OCI-LY1 (cell line): ENCODE measurements at regions not wholly inside any gene's neighbourhood (a gene's known extent, or its start where the extent isn't known, plus 50 kb on each side); places are given as distances from the start of the nearest gene placed in this dataset.

Experiments
- H2AFZ ChIP-seq: fragments of 200-600 bp; sonication (generic), shearing (Covaris generic); 2 replicates; pipeline ENCODE4 v1.6.0; 2014; ENCODE audit warnings: antibody characterized with exemption, mild to moderate bottlenecking, low read length
- H3F3A ChIP-seq: fragments of 200-600 bp; sonication (generic), shearing (Covaris generic); 2 replicates; pipeline ENCODE4 v1.6.0; 2014; ENCODE audit warnings: mild to moderate bottlenecking, antibody characterized with exemption, low read length, moderate library complexity; ENCODE audit not compliant: insufficient read depth
- H3K27ac ChIP-seq: fragments of 200-600 bp; sonication (generic); 2 replicates; pipeline ENCODE4 v1.5.1; 2014; ENCODE audit warnings: low read length, mixed run types, mild to moderate bottlenecking, low read depth; ENCODE audit not compliant: poor library complexity, severe bottlenecking
- H3K27me3 ChIP-seq: fragments of 200-600 bp; sonication (generic); 2 replicates; pipeline ENCODE4 v1.6.0; 2014; ENCODE audit warnings: antibody characterized with exemption, mild to moderate bottlenecking, low read length, moderate library complexity; ENCODE audit not compliant: insufficient read depth
- H3K36me3 ChIP-seq: fragments of 200-600 bp; sonication (generic); 2 replicates; pipeline ENCODE4 v1.6.1; 2014; ENCODE audit warnings: mild to moderate bottlenecking, antibody characterized with exemption, low read length, moderate library complexity, mixed read lengths; ENCODE audit not compliant: insufficient read depth
- H3K4me1 ChIP-seq: fragments of 200-600 bp; sonication (generic); 2 replicates; pipeline ENCODE4 v1.5.1; 2014; ENCODE audit warnings: mild to moderate bottlenecking, low read length, moderate library complexity; ENCODE audit not compliant: insufficient read depth, severe bottlenecking
- H3K4me2 ChIP-seq: fragments of 200-600 bp; sonication (generic), shearing (Covaris generic); 2 replicates; pipeline ENCODE4 v1.6.1; 2014; ENCODE audit warnings: low read length
- H3K4me3 ChIP-seq: fragments of 200-600 bp; sonication (generic); 2 replicates; pipeline ENCODE4 v1.5.1; 2014; ENCODE audit warnings: low read length, low read depth, mild to moderate bottlenecking, mixed read lengths; ENCODE audit not compliant: poor library complexity, severe bottlenecking
- H3K79me2 ChIP-seq: fragments of 200-600 bp; shearing (Covaris generic); 2 replicates; pipeline ENCODE4 v1.6.1; 2016; ENCODE audit warnings: mixed run types, low read length, mixed read lengths; ENCODE audit not compliant: insufficient read depth
- H3K9ac ChIP-seq: fragments of 200-600 bp; sonication (generic), shearing (Covaris generic); 2 replicates; pipeline ENCODE4 v1.6.1; 2014; ENCODE audit warnings: mild to moderate bottlenecking, low read length, mixed read lengths
- H3K9me2 ChIP-seq: fragments of 200-600 bp; sonication (generic), shearing (Covaris generic); 2 replicates; pipeline ENCODE4 v1.6.1; 2014; ENCODE audit warnings: low read depth, mild to moderate bottlenecking, low read length, mixed read lengths
- H3K9me3 ChIP-seq: fragments of 200-600 bp; shearing (Covaris generic); 2 replicates; pipeline ENCODE4 v1.6.1; 2014; ENCODE audit warnings: low read length, mixed read lengths
- H4K20me1 ChIP-seq: fragments of 200-600 bp; sonication (generic), shearing (Covaris generic); 2 replicates; pipeline ENCODE4 v1.6.0; 2016; ENCODE audit warnings: mild to moderate bottlenecking, low read length; ENCODE audit not compliant: insufficient read depth
- CTCF ChIP-seq: fragments of 200-600 bp; sonication (generic), shearing (Covaris generic); IDR thresholded peaks from 2 replicates; pipeline ENCODE4 v1.5.1; 2017; ENCODE audit warnings: mild to moderate bottlenecking, antibody characterized with exemption, low read length, moderate library complexity, mixed read lengths
- EZH2 ChIP-seq: fragments of 200-600 bp; sonication (generic), shearing (Covaris generic); IDR thresholded peaks from 2 replicates; pipeline ENCODE4 v1.8.0; 2017; ENCODE audit warnings: borderline replicate concordance, mixed run types, mild to moderate bottlenecking, antibody characterized with exemption, low read length, moderate library complexity, mixed read lengths

DNA sequence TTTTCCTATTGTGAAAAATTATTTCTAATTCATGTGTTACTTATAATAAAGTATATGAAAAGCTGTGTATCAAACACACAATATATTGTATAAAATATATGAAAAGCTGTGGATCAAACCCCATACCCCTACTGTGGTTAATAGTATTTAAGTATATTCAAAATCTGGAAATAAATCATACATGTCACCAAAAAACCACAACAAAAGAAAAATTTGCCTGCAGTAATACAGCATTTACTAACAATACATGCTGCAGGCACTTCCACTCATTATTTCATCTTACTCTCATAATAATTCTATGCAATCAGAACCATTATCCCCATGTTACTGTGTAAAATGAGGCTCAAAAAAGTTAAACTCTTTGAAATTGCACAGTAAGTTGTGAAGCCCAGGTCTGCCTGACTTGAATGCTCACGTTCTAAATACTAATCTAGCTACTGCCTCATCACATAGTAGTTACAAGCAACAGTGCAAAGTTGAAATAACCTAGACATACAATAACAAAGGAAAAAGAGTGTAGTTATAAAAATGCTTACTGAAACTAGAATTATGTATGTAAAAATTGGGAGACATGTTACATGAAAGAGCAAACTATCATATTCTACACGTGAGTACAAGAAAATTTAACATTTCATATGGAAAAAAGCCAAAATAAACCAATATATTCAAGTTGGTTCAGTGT, 61.7 kb downstream of the FAM217A start:
- Histone ChIP-seq H4K20me1 (no peaks in the 10 kb centered on the region), H3K27ac (peak overlapping the region; percentile 96), H3K9me2 (no peaks in the 10 kb centered on the region), H2AFZ (no peak overlapping the region), H3K9ac (peak overlapping the region; percentile 76), H3K9me3 (peaks cover 2% of the 10 kb centered on the region; the same call in 1 of the 2 replicates), H3K4me2 (peak overlapping the region; percentile 96), H3K79me2 (peaks cover 62% of the 10 kb centered on the region), H3K27me3 (no peaks in the 10 kb centered on the region), H3K4me1 (peaks cover 35% of the 10 kb centered on the region), H3K36me3 (peaks cover 34% of the 10 kb centered on the region), H3K4me3 (peak overlapping the region; percentile 68), H3F3A (no peaks in the 10 kb centered on the region)
- TF ChIP-seq CTCF (no peak), EZH2 (no peak)

DNA sequence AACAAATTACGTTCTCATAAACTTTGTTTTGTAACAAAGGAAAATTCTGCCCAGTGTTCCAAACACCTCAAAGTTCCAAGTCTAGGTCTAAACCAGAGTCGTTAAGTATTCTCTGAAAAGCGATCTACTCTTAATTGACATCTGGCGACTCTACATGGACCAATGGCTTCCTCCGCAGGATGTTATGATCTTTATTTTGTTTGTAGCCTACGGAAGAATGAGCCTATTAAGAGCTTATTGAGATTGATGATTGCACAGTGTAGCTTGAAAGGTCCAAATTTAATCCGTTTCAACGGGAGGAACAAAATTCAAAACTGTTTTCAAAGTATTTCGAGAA, 61.1 kb downstream of the FAM217A start:
- H3K9ac ChIP-seq: peak overlapping the region; percentile 76
- peaks cover 62% of the 10 kb centered on the region for H3K79me2 ChIP-seq
- H4K20me1 ChIP-seq: no peaks in the 10 kb centered on the region
- H3K4me1 ChIP-seq: peaks cover 40% of the 10 kb centered on the region
- H3K27me3 ChIP-seq: no peaks in the 10 kb centered on the region
- H3K36me3 ChIP-seq: peaks cover 28% of the 10 kb centered on the region
- H3K9me3 ChIP-seq: peaks cover 2% of the 10 kb centered on the region; the same call in 1 of the 2 replicates
- H3K4me2 ChIP-seq: peak overlapping the region; percentile 96
- TF ChIP-seq CTCF (no peak), EZH2 (no peak)
- peak overlapping the region; percentile 96 for H3K27ac ChIP-seq
- peak overlapping the region; percentile 68 for H3K4me3 ChIP-seq
- no peak overlapping the region for H2AFZ ChIP-seq
- H3F3A ChIP-seq: no peaks in the 10 kb centered on the region
- no peaks in the 10 kb centered on the region for H3K9me2 ChIP-seq

DNA sequence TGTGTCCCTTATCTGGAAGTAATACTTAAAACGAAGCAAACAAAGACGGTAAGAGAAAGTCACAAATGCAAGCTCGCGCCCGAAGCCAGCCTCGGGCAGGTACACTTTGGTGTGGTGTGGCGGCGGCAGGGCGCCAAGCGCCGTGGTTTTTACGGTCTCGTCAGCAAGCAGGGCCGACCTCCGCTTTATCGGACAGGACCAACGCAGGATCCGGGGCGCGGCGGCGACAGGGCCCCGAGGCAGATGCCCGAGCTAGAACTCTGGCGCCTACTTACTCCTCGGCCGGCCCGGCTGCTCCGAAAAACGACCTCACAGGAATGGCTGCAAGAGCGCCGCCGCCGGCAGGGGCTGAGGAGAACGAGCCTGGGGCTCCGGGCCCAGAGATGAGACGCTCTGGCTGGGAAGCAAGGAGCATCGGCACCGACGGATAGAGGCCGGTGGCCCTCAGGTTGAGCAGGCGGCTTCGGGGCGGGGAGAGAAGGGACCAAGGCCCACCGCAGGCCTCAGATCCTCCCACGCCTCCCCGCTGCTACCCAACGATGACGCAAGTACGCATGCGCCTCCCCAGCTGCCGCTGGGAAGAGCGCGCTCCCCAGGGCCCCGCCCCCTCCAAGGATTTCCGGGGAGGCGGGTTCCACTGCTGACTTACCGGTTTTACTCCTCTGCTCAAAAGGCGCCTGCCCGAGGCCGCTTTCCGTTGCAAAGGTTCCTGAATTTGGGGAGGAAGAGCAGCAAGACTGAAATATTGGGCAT, 60.6 kb downstream of the FAM217A start:
- Histone ChIP-seq H3K9me2 (no peaks in the 10 kb centered on the region), H3K27ac (peak overlapping the region; percentile 96), H3K9ac (peak overlapping the region; percentile 76), H3K79me2 (peaks cover 62% of the 10 kb centered on the region), H4K20me1 (no peaks in the 10 kb centered on the region), H3K9me3 (peaks cover 1% of the 10 kb centered on the region; the same call in 1 of the 2 replicates), H2AFZ (peak overlapping the region; percentile 35; the same call in 1 of the 2 replicates), H3K4me3 (peak overlapping the region; percentile 68), H3F3A (no peaks in the 10 kb centered on the region), H3K4me1 (peaks cover 45% of the 10 kb centered on the region), H3K27me3 (no peaks in the 10 kb centered on the region), H3K36me3 (peaks cover 27% of the 10 kb centered on the region), H3K4me2 (peak overlapping the region; percentile 96)
- peak; percentile 33; the same call in 1 of the 2 replicates for TF ChIP-seq CTCF
- TF ChIP-seq EZH2: no peak
